ENCODE measurements at regions not wholly inside any gene's neighbourhood (a gene's known extent, or its start where the extent isn't known, plus 50 kb on each side); places are given as distances from the start of the nearest gene placed in this dataset.

GRCh38 chr11:27968461-27968860 lies 139.5 kb downstream of the KIF18A start:
- ATAC-seq (no peak), DNase-seq (ENCODE audit: low spot score) (no peak)
- intact Hi-C loops (cut with DNase I), result no loop called here

DNA sequence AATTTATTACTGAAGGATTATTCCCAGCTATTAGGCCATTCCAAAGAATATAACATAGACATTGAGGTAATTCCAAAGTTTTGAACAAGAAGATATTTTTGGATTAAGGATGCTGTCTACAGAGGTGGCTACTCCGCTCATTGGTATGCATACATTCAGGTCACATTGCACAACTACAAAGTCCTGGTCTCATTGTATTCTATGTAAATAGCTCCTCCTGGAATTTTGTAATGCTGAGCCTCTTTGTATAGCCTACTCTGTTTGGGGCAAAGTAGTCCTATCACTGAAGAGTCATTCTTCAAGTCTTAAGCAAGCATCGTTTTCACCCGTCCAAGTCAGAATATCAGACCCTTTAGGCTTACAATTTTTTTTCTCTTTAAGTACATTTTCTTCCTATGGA lies 142.4 kb downstream of the KIF18A start:
- intact Hi-C loops (cut with DNase I), result no loop called here
- DNase-seq (ENCODE audit: low spot score) (no peak), ATAC-seq (no peak)

- ATAC-seq, result no peak
- intact Hi-C loops (cut with DNase I), result no loop called here
- DNase-seq (ENCODE audit: low spot score), result no peak
Measured at GRCh38 chr11:27963370-27963769, 144.6 kb downstream of the KIF18A start.

DNA sequence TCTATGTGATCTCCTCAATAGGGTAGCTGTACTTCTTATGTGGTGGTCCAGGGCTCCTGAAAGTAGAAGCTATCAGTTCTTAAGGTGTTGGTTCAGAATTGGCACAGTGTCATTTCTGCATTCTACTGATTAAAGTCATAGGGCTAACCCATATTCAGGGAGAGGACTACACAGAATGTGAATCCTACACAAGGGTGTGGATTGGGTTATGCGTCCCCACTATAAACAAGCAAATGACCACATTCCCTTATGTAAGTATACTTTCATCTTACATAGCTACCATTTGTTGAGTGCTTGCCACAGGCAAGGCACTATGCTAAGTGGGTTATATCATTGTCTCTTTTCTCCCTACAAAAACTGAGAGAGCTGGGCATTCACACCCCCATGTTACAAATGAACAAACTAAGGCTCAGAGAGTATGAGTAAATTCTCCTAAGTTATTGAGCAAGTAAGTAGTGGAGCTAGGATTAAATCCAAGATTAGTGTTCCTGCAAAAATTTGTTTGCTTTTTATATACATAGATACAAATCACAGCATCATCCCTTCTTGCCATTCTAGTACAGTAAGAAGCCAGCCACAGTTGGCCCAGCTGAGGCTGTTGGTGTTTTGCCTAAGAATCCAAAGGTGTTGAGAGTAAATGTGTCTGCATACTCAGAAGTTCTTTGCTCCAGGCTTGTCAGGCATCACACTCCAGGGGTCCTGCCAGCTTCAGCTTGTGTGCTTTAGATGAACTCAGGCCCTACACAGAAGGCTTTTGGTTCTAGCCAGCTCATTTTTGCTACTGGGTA lies 157.8 kb downstream of the KIF18A start:
- intact Hi-C loops (cut with DNase I), result no loop called here
- no peak for ATAC-seq
- DNase-seq (ENCODE audit: low spot score), result no peak

DNA sequence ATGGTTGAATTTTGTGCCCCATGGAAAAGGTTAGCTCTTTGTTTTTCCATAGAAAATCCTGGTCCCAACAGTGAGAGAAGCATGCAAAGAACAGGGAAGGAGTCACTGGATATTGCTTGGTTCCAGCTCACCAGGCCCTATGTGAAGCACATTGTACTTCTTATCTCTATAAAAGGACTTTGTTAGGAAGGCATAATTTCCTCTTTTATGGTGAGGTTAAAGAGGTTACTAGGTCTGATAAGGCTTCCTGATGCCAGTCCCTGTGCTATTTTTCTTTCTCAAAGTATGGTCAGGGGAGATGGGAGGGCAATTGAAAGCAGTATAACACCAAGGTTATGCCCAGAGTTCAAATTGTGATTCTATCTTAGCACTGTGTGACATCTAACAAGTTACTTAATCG lies 162.6 kb downstream of the KIF18A start:
- intact Hi-C loops (cut with DNase I), result no loop called here
- DNase-seq (ENCODE audit: low spot score) (no peak), ATAC-seq (no peak)

DNA sequence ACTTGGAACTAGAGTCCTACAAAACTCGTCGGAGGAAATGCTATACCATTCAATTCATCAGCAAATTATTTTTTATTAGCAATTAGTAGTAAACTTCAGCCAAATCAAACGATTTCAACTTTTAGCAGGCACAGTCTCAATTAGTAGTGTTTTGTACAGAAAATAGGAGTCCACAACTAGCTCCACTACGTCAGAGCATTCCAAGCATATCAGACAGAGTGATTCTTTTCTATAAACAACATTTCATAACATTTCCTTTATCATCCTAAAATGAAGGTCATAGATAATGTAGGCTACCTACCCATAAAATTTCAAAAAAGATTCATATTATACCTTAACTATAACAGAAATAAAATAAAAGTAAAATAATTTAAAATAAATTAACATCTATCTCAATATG lies 169.9 kb downstream of the KIF18A start:
- intact Hi-C loops (cut with DNase I), result no loop called here
- no peak for DNase-seq (ENCODE audit: low spot score)
- ATAC-seq, result no peak

DNA sequence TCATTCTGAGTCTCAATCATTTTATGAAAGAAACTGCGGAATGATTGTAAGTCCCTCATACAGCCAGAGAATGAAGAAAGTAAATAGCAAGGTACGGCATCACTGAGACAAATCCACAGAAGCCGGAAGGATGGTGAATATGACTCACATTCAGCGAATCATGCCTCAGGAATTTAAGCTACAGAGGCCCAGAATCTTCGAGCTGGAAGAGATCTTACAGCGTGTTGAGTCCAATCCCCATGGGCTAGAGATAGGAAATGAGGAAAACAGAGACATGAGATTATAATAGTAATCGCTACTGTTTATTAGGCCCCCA lies 173.2 kb downstream of the KIF18A start:
- DNase-seq (ENCODE audit: low spot score) (no peak), ATAC-seq (no peak)
- intact Hi-C loops (cut with DNase I), result no loop called here

- intact Hi-C loops (cut with DNase I), result no loop called here
- ATAC-seq (no peak), DNase-seq (ENCODE audit: low spot score) (no peak)
Measured at GRCh38 chr11:27933992-27934829, 173.7 kb downstream of the KIF18A start.

- intact Hi-C loops (cut with DNase I), result no loop called here
Measured at GRCh38 chr11:27931770-27932169, 176.2 kb downstream of the KIF18A start.

GRCh38 chr11:27930946-27931345 lies 177.0 kb downstream of the KIF18A start:
- intact Hi-C loops (cut with DNase I), result no loop called here
- ATAC-seq (no peak), DNase-seq (ENCODE audit: low spot score) (no peak)

More at GRCh38 chr11:27931770-27932169, 176.2 kb downstream of the KIF18A start:
- no peak for ATAC-seq
- DNase-seq (ENCODE audit: low spot score), result no peak

GRCh38 chr11:27928809-27929208 lies 179.1 kb downstream of the KIF18A start:
- DNase-seq (ENCODE audit: low spot score) (no peak), ATAC-seq (no peak)
- intact Hi-C loops (cut with DNase I), result no loop called here

GRCh38 chr11:27926981-27927481 lies 180.9 kb downstream of the KIF18A start:
- intact Hi-C loops (cut with DNase I), result no loop called here
- DNase-seq (ENCODE audit: low spot score) (no peak), ATAC-seq (no peak)

DNA sequence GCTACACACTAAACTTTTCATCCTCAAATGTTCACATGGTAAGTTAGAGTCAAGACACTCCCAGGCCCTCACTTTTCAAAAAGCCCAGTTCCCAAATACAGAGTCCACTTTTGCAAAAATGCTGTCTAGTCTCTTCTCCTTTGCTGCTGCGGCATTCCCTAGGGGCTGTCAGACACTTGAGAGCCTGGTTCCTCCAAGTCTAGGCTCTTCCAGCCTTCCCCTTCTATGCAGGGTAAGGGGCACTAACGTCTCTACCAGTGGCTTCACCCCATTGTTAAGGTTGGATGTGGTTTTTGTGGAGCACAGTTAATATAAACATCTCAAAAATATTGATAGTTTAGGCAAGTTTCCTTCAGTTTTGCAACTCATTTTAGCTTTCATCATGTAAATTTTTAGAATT lies 181.5 kb downstream of the KIF18A start:
- no peak for ATAC-seq
- no peak for DNase-seq (ENCODE audit: low spot score)
- intact Hi-C loops (cut with DNase I), result no loop called here

- ATAC-seq, result no peak
- intact Hi-C loops (cut with DNase I), result no loop called here
- DNase-seq (ENCODE audit: low spot score), result no peak
Measured at GRCh38 chr11:27921472-27921871, 186.5 kb downstream of the KIF18A start.

- intact Hi-C loops (cut with DNase I), result no loop called here
- ATAC-seq (no peak), DNase-seq (ENCODE audit: low spot score) (no peak)
Measured at GRCh38 chr11:27916541-27917100, 191.3 kb downstream of the KIF18A start.

GRCh38 chr11:27914080-27914479 lies 193.9 kb downstream of the KIF18A start:
- intact Hi-C loops (cut with DNase I), result no loop called here
- DNase-seq (ENCODE audit: low spot score) (no peak), ATAC-seq (no peak)

GRCh38 chr11:27913650-27914049 lies 194.3 kb downstream of the KIF18A start:
- intact Hi-C loops (cut with DNase I), result no loop called here
- ATAC-seq (no peak), DNase-seq (ENCODE audit: low spot score) (no peak)

DNA sequence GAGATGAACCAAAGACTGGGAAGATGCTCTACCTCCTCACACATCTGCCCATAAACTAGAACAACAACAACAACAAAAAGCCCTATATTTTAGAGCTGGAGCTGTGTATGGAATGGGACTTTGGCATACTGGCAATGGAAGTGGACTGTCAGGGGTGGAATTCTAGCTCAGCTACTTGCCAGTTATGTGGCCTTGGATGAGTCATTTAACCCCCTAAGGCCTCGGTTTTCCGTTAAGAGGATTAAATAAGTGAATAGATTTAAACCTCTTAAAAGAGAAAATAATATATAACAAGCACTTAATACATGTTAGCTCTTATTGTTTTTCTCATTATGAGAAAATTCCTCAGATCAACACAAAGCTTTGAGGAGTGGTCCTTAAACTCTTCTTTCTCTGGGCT lies 195.0 kb downstream of the KIF18A start:
- intact Hi-C loops (cut with DNase I), result no loop called here
- DNase-seq (ENCODE audit: low spot score) (no peak), ATAC-seq (no peak)

- intact Hi-C loops (cut with DNase I), result no loop called here
- DNase-seq (ENCODE audit: low spot score) (no peak), ATAC-seq (no peak)
Measured at GRCh38 chr11:27910186-27910931, 197.6 kb downstream of the KIF18A start.

Measured in sciatic nerve (tissue), 2 donors.